HL-60 (cell line): ENCODE measurements at regions not wholly inside any gene's neighbourhood (a gene's known extent, or its start where the extent isn't known, plus 50 kb on each side); places are given as distances from the start of the nearest gene placed in this dataset.

ENCODE experiments used
- CTCF ChIP-seq: IDR thresholded peaks from one replicate; pipeline ENCODE4 v1.5.1; 2011; ENCODE audit warnings: low read length, control low read depth, inconsistent platforms; ENCODE audit not compliant: insufficient read depth
- GABPA ChIP-seq: IDR thresholded peaks from 2 replicates; pipeline ENCODE4 v1.6.1; 2012; ENCODE audit warnings: low read depth
- POLR2AphosphoS5 ChIP-seq: IDR thresholded peaks from 2 replicates; pipeline ENCODE4 v1.6.1; 2012; ENCODE audit warnings: low read depth
- REST ChIP-seq: IDR thresholded peaks from 2 replicates; pipeline ENCODE4 v1.6.1; 2012; ENCODE audit warnings: low read depth; ENCODE audit not compliant: insufficient replicate concordance
- SPI1 ChIP-seq: IDR thresholded peaks from 2 replicates; pipeline ENCODE4 v1.6.1; 2012; ENCODE audit warnings: low read depth, mild to moderate bottlenecking, borderline replicate concordance

- no peak for TF ChIP-seq CTCF
- no peak for TF ChIP-seq POLR2AphosphoS5
- no peak for TF ChIP-seq GABPA
- TF ChIP-seq SPI1, result no peak
- no peak for TF ChIP-seq REST
These were observed 415.5 kb downstream of the RPS6KC1 start for GRCh38 chr1:213466541-213466940.
